GM10266 (cell line): ENCODE measurements at regions not wholly inside any gene's neighbourhood (a gene's known extent, or its start where the extent isn't known, plus 50 kb on each side); places are given as distances from the start of the nearest gene placed in this dataset.

Source experiments
- DNase-seq: peaks from one replicate; pipeline ENCODE4 v3.0.0; 2012; ENCODE audit errors: extremely low spot score
- CTCF ChIP-seq: IDR thresholded peaks from 2 replicates; pipeline ENCODE4 v1.5.1; 2012; ENCODE audit warnings: mild to moderate bottlenecking, low read depth; ENCODE audit not compliant: control insufficient read depth, insufficient read depth; ENCODE audit errors: missing control alignments

GRCh38 chr9:31807574-31808256 is 576.7 kb upstream of the ACO1 start:
- no peak for DNase-seq
- no peak for TF ChIP-seq CTCF

GRCh38 chr9:31808766-31809165 is 575.7 kb upstream of the ACO1 start:
- DNase-seq, result no peak

GRCh38 chr9:31820426-31820825 is 564.0 kb upstream of the ACO1 start:
- no peak for TF ChIP-seq CTCF

More at GRCh38 chr9:31808766-31809165, 575.7 kb upstream of the ACO1 start:
- no peak for TF ChIP-seq CTCF

DNA sequence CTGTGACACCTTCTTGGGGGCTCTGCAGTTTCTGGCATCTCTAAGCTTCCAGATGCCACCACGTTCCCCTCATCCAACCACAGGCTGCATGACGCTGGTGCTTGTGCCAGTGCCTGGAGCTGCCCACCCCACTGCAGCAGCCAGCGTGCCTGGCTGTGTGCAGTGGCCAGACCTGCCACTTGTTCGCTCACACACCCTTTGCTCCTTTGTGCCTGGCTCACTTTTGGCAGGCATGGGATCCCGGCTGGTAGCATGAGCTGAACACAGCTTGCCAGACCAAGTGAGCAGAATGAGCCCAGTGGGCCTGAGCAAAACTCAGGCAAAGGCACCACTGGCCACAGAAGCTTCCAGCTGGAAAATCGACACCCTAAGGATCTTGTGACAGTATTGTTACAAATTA is 562.9 kb upstream of the ACO1 start:
- no peak for TF ChIP-seq CTCF
- DNase-seq, result no peak

More at GRCh38 chr9:31820426-31820825, 564.0 kb upstream of the ACO1 start:
- no peak for DNase-seq

DNA sequence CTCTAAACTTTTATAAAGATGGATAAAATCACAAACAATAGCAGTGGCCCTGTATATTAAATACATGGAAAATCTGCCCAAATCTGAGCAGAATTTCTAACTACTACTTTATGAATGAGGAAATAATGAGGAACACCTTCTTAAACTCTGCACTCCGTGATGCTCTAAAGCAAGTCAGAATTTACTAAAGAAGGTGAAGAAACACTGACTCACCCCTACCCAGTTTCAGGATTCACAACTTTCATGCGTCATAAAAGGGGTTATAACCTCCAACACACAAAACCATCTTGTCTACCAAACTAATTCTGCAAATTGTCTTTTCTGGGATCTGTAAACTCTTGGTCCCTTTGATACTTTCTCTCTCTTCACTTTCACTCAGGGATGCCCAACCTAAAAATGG is 561.1 kb upstream of the ACO1 start:
- TF ChIP-seq CTCF, result no peak
- no peak for DNase-seq

- no peak for DNase-seq
- TF ChIP-seq CTCF, result no peak
These were observed 559.6 kb upstream of the ACO1 start for GRCh38 chr9:31824860-31825259.

GRCh38 chr9:31837211-31837610 is 547.2 kb upstream of the ACO1 start:
- TF ChIP-seq CTCF, result no peak
- DNase-seq, result no peak
